ENCODE measurements at regions not wholly inside any gene's neighbourhood (a gene's known extent, or its start where the extent isn't known, plus 50 kb on each side); places are given as distances from the start of the nearest gene placed in this dataset.

DNA sequence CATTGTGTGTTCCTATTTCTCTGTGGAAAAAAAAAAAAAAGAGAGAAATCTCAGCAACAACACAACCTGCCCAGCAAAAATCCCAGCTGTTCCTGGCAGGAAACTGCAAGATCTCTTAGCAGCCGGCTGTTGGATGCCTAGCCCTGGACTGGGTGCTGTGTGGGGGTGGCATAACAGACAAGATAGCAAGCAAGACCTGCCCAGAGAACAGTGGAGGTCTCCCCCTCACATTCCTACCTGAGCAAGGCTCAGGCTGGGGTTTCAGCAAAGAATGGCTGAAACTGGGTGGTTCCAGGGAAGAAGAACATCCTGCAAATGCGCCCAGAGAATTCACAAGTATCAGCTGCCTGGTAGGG, 248.8 kb upstream of the ZMIZ1 start:
- no peak for ATAC-seq

GRCh38 chr10:78821052-78821451, 247.7 kb upstream of the ZMIZ1 start:
- no peak for DNase-seq
- Histone ChIP-seq H3K9me3 (no peaks in the 10 kb centered on the region), H3K4me1 (no peaks in the 10 kb centered on the region), H3K27ac (no peak overlapping the region), H3K36me3 (no peaks in the 10 kb centered on the region), H3K27me3 (no peaks in the 10 kb centered on the region), H3K4me3 (no peak overlapping the region)
- intact Hi-C loops (cut with DNase I) = no loop called here
- 83 to 88% methylated on average over 4 of the region's 4 CpGs for WGBS, 2 donors
- no peak for FAIRE-seq
- ATAC-seq = no peak
- no peak for TF ChIP-seq CTCF (IDR thresholded peaks at IDR 0.05)

More for the DNA sequence above, 248.8 kb upstream of the ZMIZ1 start:
- Histone ChIP-seq H3K36me3 (no peaks in the 10 kb centered on the region), H3K27me3 (no peaks in the 10 kb centered on the region), H3K27ac (no peak overlapping the region), H3K4me3 (no peak overlapping the region), H3K4me1 (peaks cover 0 to 4% (median 0%) of the 10 kb centered on the region in 3 donors), H3K9me3 (no peaks in the 10 kb centered on the region)
- DNase-seq = no peak
- FAIRE-seq = no peak
- TF ChIP-seq CTCF (IDR thresholded peaks at IDR 0.05) = no peak
- 71 to 74% methylated on average over 2 of the region's 2 CpGs for WGBS, 2 donors
- intact Hi-C loops (cut with DNase I) = no loop called here

DNA sequence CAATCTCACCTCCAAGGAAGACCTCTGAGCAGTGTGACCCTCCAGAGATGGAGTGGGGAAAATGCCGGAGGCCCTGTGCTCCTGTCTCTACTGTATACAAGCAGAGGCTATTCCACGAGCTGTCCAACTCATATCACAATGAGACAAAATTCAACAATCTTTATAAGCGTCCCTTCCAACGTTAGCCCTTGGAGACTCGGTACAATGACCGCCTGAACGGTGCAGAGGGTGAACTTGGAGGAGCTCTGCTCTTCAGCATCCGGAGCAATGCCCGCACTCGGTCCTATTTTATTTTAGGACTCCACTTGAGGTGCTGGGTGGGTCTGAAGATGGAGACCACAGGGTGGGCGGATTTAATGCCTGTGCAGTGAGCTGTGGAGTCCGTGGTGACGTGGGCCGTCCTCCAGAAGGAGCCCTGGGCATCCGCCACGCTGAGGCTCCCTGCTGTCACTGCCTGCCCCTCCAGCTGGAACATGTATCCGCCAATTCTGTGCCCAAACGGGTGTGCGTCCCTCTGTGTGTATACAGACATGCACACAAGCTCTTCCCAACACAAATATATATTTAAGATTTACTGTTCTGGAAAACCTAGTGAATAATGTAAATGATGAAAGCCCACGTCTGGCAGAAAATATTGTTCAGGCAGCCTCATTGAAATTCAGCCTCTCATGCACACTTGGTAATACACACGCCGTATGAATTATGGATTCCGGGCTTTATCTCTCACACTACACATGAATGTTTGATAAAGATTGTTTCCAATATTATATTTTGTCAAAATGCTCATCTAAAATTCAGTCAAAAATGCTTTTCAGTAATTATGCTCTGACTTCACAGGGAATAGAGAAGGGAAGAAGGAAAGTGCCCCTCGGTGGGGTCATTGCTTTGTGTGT, 239.9 kb upstream of the ZMIZ1 start:
- no peak overlapping the region for H3K4me3 ChIP-seq
- H3K36me3 ChIP-seq = no peaks in the 10 kb centered on the region
- ATAC-seq (no peak), DNase-seq (no peak), FAIRE-seq (no peak)
- TF ChIP-seq CTCF (IDR thresholded peaks at IDR 0.05) = no peak
- H3K9me3 ChIP-seq = no peaks in the 10 kb centered on the region
- WGBS, 2 donors = 75 to 84% methylated on average over 24 of the region's 24 CpGs
- H3K27ac ChIP-seq = no peak overlapping the region
- no peaks in the 10 kb centered on the region for H3K27me3 ChIP-seq
- intact Hi-C loops (cut with DNase I) = no loop called here
- no peaks in the 10 kb centered on the region for H3K4me1 ChIP-seq

DNA sequence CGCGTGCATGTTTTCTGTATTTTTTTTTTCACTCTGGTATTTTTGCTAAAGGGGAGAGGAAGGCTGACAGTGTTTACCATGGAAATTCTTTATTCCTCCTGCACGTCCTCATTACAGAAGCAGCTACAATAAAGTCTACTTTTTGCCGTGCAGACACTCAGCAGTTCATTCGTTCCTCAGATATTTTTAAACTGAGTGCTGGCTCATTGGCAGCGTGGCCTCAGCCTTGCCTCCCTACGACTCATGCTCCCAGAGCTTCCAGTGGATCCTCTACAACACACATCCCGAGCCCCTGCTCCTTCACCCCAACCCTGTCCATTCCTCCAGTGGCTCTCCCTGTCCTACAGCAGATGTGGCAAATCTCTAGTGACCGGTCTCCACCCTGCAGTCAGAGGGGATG, 239.2 kb upstream of the ZMIZ1 start:
- ATAC-seq (no peak), FAIRE-seq (no peak), DNase-seq (no peak)
- H3K4me1 ChIP-seq = no peaks in the 10 kb centered on the region
- no peak overlapping the region for H3K27ac ChIP-seq
- no peak for TF ChIP-seq CTCF (IDR thresholded peaks at IDR 0.05)
- 65 to 74% methylated on average over 9 of the region's 9 CpGs for WGBS, 2 donors
- no peak overlapping the region for H3K4me3 ChIP-seq
- no peaks in the 10 kb centered on the region for H3K36me3 ChIP-seq
- intact Hi-C loops (cut with DNase I) = no loop called here
- H3K27me3 ChIP-seq = no peaks in the 10 kb centered on the region
- no peaks in the 10 kb centered on the region for H3K9me3 ChIP-seq

Measured in pancreas (tissue), 10 donors.